Fibroblast of villous mesenchyme (primary cell): ENCODE measurements at regions not wholly inside any gene's neighbourhood (a gene's known extent, or its start where the extent isn't known, plus 50 kb on each side); places are given as distances from the start of the nearest gene placed in this dataset.

Experiments
- DNase-seq: peaks from one replicate; pipeline ENCODE4 v3.0.0-alpha.2; 2010; ENCODE audit warnings: low read depth
- H3K4me3 ChIP-seq: 2 replicates; pipeline ENCODE4 v1.5.1; 2011; ENCODE audit warnings: low read depth, mild to moderate bottlenecking, low read length
- CTCF ChIP-seq: IDR thresholded peaks from 2 replicates; pipeline ENCODE4 v1.5.1; 2012; ENCODE audit warnings: low read depth, mild to moderate bottlenecking, low read length; ENCODE audit not compliant: insufficient read depth

GRCh38 chr7:46671108-46671769, 750.2 kb upstream of the IGFBP3 start:
- no peak for DNase-seq
- no peak for TF ChIP-seq CTCF
- H3K4me3 ChIP-seq, result no peak overlapping the region

- no peak for TF ChIP-seq CTCF
- no peak for DNase-seq
- H3K4me3 ChIP-seq, result no peak overlapping the region
These were observed 748.0 kb upstream of the IGFBP3 start for GRCh38 chr7:46669028-46669427.

- H3K4me3 ChIP-seq, result no peak overlapping the region
- TF ChIP-seq CTCF, result no peak
- DNase-seq, result no peak
These were observed 743.4 kb upstream of the IGFBP3 start for GRCh38 chr7:46664453-46664852.

DNA sequence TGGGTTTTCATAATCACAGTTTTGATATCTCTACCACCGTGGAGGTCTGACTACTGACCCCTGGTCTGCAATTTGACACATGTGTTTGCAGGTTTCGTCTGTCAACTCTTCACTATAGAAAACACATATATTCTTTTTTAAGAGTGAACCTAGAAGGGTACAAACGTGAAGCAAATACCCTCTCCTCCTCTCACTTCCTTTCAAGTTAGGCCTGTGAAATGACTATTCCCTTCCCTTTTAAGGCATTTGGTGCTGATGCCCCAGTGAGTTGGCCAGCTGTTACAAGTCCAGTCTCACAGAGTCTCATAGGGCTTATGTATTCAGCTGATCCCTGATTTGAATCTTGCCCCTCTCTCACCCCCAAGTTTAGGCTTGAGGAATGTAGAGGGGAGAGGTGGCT, 742.0 kb upstream of the IGFBP3 start:
- no peak overlapping the region for H3K4me3 ChIP-seq
- no peak for DNase-seq
- no peak for TF ChIP-seq CTCF

DNA sequence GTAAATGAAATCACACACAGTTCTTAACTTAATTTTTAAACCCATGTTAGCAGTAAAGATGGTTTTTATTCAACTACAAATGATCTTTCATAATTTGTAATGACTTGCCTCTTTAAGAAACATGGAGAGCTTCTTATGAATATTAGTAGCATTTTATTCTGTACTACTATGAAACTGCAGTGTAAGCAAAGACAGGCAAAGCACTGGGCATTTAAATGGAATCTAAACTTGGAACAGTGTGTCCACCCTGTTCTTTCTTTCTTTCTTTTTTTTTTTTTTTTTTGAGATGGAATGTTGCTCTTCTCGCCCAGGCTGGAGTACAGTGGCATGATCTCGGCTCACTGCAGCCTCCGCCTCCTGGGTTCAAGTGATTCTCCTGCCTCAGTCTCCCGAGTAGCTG, 740.4 kb upstream of the IGFBP3 start:
- TF ChIP-seq CTCF, result no peak
- H3K4me3 ChIP-seq, result no peak overlapping the region
- DNase-seq, result no peak

DNA sequence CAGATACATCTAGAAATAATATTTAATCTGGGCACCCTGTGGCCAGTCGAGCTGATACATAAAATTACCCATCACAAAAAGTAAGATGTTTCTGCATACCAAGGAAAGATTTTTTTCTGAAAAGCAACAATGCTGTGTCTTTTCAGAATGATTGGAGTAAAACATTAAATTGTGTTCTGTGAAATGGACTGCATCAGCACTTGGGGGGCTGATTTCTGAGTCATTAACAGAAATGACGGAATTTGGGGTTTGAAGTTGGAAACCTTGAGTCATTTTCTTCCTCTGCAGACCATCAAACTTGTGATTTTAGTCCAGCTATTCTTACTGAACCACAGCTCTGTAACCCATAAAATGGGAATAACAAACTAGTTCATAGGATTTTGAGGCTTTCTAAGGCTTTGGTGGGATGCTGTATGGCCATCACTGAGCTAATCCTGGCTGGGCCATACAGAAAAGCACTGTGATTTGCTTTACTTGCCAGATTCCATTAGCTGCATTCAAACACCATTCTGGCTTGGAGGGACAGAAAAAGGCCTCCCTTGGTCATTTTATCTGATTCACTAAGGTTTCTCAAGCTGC, 739.4 kb upstream of the IGFBP3 start:
- no peak for DNase-seq
- TF ChIP-seq CTCF, result no peak
- H3K4me3 ChIP-seq, result no peak overlapping the region

GRCh38 chr7:46658281-46658680, 737.2 kb upstream of the IGFBP3 start:
- H3K4me3 ChIP-seq, result no peak overlapping the region
- no peak for TF ChIP-seq CTCF
- DNase-seq, result no peak
